ENCODE measurements at regions not wholly inside any gene's neighbourhood (a gene's known extent, or its start where the extent isn't known, plus 50 kb on each side); places are given as distances from the start of the nearest gene placed in this dataset.

DNA sequence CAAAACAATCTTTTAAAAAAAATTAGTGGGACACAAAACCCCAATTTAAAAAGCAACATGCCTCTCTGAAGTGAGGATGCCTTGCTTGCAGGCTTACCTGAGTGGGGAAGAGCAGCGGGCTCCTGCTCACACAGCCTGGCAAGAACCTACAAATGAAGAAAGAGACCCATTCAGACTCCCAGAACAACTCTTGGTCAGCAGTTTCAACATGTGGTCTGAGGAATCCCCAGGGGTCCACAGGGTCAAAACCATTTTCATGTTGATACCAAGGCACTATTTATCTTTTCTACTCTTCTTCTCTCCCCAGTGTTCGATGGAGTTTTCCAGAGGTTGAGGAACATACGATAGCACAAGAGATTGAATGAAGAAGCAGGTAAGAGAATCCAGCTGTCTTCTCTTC, 55.9 kb downstream of the SIPA1L2 start:
- TF ChIP-seq POLR2AphosphoS5 (IDR thresholded peaks at IDR 0.05; ENCODE audit: low read depth, low read length) (no peak), POLR2A (IDR thresholded peaks at IDR 0.05; ENCODE audit: low read depth, low read length) (no peak), TAF1 (IDR thresholded peaks at IDR 0.05; ENCODE audit: low read depth, low read length) (no peak), POU2F2 (IDR thresholded peaks at IDR 0.05; ENCODE audit: low read depth, low read length) (no peak), PAX5 (IDR thresholded peaks at IDR 0.05; ENCODE audit: insufficient read depth, low read length, severe bottlenecking) (no peak), SPI1 (IDR thresholded peaks at IDR 0.05; ENCODE audit: low read depth, low read length) (no peak)
